ENCODE measurements at regions not wholly inside any gene's neighbourhood (a gene's known extent, or its start where the extent isn't known, plus 50 kb on each side); places are given as distances from the start of the nearest gene placed in this dataset.
"Not testable (repeated sequence)": the region's sequence is repeated elsewhere in the genome, so short reads cannot be mapped to it uniquely, and the experiment has no call there.

DNA sequence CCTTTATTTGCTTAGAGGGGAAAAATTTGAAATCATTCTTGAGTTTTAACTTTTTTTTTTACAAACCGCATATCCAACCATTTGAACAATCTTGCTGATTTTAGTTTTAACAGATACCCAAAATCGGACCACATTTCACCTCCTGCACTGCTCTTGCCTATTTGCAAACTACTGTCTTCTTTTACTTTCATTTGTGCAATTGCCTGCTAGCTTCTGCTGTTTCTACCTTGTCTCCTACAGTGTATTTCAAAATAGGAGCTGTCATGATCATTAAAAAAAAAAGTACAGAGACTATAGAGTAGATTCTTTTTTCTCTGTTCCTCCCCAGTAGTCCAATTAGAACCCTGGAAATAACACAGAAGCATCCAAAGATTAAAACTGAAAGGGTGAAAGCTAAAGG lies 1081.2 kb downstream of the SOCS6 start:
- DNase-seq (ENCODE audit: extremely low read depth in 1 of 11, low read depth in 9 of 11, low spot score in 4 of 11): no peak

DNA sequence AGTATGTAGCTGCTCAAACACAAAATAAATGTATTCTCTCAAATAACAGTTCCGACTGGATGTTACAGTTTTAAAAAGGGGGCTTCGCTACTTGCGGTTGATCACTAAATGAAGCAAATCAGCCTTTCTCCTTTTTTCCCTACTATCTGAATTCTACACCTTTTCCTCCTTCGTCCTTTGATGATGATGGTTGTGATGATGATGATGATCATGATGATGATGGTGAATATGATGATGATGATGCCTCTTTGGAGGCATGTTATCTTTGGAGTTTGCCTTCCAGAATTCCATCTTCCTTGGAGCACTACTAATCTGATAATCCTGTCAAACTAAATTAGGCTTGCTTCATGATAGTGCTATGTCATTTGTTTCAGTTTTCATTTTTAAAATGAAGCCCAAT lies 1073.3 kb downstream of the SOCS6 start:
- DNase-seq (ENCODE audit: extremely low read depth in 1 of 11, low read depth in 9 of 11, low spot score in 4 of 11): no peak

DNA sequence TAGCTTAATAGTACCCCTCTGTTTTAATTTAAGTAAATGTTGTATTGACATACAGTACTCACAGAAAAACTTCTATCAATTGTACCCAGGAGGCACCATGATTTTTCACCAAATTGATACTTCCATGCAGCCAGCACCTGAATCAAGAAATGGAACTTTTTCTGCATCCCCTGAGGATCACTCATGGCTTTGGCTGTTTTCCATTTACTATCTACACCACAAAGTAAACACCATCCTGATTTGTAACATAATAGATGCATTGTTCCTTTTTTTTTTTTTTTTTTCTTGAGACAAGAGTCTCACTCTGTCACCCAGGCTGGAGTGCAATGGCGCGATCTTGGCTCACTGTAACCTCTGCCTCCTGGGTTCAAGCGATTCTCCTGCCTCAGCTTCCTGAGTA lies 1066.8 kb downstream of the SOCS6 start:
- DNase-seq (ENCODE audit: extremely low read depth in 1 of 11, low read depth in 9 of 11, low spot score in 4 of 11): not testable (repeated sequence)

DNA sequence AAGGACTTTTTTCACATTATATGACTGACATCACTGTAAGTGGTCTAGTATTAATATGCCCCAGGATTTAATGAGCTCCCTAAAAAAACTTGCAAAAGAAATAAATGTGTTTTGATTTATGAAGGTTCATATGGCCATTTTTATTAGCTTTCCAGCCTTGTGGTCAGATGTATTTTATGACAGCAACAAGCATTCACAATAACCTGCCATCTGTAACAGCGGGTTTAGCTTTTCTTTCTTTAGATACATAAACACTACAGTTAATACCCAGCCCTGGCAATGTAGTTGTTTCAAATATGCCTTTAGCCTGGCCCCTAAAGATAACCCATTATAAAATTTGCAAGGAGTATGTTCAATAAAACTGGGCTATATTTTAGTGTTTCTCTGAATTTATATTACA lies 1063.8 kb downstream of the SOCS6 start:
- peak in 6 of 11 donors; percentile 7 to 39 (median 15) for DNase-seq (ENCODE audit: extremely low read depth in 1 of 11, low read depth in 9 of 11, low spot score in 4 of 11)

DNA sequence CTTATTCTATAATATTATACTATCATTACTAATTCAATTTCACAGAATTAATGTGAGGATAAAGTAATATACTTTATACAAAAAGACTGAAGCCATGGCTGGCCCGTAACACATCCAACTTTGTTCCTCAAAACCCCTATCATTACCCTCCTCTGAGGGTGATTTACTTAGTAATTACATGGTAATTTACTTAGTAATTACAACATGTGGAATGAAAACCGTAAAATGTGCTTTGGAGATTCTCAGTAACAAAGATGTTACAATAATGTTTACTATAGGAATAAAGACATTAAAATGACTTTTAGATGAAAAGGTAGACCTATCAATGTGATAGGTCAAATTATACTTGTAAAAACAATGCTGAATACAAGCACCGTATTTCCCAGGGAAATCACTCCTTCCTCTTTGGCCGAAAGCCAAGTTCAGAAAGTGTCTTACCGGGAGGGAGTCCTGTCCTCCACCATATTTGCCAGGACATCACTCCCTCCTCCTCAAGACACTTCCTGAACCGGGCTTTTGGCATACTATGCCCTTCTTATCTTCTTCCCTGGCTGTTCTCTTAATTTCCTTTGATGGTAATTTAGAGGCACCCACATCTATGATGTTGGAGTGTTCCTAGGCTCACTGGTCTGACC lies 1047.8 kb downstream of the SOCS6 start:
- no peak for DNase-seq (ENCODE audit: extremely low read depth in 1 of 11, low read depth in 9 of 11, low spot score in 4 of 11)

DNA sequence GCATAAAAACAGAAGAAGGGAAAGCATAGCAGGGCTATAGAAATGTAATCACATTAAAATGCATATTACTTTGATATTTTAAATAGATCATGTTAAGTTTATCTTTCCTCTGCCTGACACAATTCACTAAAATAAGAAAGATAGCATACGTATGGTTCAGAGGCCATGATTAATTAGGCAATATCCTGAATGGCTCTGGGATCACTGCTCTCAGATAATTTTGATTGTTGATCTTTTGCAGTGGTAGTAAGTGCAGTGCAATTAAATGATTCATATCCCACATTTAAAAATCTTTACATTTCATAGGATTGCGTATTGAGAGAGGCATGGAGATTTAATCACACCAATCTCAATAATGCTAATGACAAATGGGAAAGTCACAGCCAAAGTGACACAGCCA lies 1040.7 kb downstream of the SOCS6 start:
- no peak for DNase-seq (ENCODE audit: extremely low read depth in 1 of 11, low read depth in 9 of 11, low spot score in 4 of 11)

DNA sequence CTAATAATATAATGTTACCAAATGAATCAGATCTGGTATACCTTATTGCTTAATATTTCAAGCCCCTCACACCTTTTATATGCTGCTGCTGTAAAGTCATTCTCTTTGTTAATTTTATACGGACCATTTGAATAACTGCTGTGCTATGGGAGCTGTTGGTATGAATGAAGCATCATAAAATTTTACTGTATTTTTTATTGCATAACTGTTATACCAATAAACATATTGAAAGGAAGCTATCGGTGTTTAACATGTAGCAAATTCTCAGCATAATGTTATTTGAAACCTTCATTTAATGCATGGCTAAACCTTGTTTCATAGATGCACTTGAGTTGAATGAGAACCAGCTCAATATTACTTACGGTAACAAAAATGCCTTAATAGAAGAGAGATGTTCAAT lies 1040.3 kb downstream of the SOCS6 start:
- DNase-seq (ENCODE audit: extremely low read depth in 1 of 11, low read depth in 9 of 11, low spot score in 4 of 11): no peak

DNA sequence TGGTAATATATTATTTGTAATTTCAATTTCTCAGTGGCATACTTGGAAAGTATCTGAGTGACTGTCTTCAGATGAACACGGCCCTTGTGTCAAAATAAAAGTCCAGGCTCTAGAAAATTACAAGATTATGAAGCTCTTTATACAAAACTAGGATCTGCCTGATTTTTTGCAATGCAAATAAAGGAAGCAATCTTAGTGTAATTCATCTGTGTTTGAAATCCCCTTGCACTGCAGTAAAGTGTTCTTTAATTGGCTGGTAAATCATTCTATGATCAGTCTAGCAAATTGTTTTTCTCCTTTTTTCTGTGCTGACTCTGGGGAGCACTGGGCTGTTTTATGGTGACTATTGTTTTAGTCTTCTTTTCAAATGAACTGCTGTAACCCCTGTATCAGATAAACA lies 1039.0 kb downstream of the SOCS6 start:
- peak in 2 of 11 donors; percentile 2 to 4 for DNase-seq (ENCODE audit: extremely low read depth in 1 of 11, low read depth in 9 of 11, low spot score in 4 of 11)

DNA sequence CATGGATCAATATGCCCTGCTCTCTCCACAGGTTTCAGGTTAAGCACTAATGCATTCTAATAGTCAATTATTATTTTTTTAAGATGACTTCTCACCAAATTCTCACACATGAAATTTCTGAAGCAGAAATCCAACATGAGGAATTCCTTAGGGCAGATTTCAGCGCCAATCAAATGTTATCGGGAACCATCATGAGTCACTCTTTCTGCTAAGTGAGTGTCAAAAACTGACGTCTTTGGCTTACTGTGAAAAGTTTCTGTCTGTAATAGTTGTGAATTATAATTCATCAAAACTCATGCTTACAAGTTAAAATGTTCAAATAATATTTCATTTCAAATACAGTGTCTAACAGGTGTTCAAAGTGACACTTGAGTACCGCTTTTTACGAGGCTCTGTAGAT lies 1038.6 kb downstream of the SOCS6 start:
- no peak for DNase-seq (ENCODE audit: extremely low read depth in 1 of 11, low read depth in 9 of 11, low spot score in 4 of 11)

DNA sequence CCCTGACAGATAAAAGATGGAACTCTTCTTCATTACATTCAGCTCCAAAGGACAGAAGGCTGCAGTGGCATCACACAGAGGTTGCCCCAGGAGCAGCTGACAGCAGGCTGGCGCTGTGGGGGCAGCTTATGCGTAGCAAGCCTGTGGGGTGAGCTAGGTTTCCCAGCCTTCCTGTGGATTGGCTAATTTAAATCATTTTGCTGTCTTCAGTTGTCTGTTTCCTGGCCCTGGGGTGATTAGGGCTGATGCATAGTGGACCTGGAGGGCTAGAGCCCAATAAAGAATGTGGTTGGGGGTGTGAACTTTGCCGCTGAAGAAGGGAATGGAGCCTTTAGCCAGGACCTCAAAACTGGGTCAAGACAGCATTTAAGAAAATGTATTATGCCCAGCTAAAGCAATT lies 1038.0 kb downstream of the SOCS6 start:
- DNase-seq (ENCODE audit: extremely low read depth in 1 of 11, low read depth in 9 of 11, low spot score in 4 of 11): no peak

DNA sequence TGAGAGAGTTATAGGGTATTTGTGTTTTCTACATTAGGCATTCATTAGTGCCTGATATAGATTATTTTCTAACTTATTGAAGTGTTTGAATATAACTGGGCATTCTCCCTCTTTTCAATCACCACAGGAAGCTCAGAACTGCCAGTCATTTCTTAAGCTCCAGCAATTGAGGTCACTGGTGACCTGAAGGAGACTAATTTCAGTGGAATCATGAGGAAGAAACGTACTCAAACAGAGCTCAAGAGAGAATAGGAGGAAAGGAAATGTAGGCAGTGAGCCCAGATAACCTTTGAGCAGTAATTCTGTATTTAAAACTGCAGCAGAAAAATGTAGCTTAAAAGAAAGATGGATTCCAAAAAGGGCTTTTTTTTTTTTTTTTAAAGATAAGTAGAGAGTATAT lies 1035.5 kb downstream of the SOCS6 start:
- no peak for DNase-seq (ENCODE audit: extremely low read depth in 1 of 11, low read depth in 9 of 11, low spot score in 4 of 11)

DNA sequence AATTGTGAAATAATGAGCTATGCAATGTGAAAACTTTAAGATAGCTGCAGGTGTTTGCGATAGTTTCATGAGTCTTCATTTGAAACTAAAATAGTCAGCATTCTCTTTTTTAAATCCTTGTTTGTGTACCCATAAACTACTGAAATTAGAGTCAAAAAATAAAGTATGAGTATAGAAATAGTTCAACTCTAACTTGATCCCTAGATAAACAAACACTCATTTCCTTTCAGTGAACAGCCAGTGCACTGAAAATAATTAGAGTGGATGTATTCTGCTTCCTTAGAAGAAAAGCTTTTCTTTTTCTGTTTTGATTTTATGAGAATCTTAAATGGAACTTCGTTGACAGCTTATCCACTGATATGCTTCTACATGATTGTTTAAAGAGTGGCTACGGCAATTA lies 1033.4 kb downstream of the SOCS6 start:
- no peak for DNase-seq (ENCODE audit: extremely low read depth in 1 of 11, low read depth in 9 of 11, low spot score in 4 of 11)

DNA sequence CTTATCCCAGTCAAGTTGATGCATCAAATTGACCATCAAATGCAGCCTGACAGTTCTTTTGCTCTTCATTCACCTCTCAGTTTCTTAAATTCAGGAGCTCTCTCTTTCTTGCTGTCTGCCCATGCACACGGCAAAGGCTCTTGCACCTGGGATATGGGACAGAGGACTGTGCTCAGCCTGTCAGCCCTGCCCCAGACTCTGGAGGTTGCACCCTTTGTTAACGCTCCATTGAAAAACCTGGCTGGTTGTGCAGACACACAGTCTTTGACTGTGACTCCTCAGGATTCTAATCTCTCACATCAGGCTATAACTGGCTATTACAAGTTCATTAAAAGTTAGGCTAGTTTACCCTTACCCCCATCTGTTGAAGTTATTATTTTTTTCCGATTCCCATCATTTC lies 1032.5 kb downstream of the SOCS6 start:
- no peak for DNase-seq (ENCODE audit: extremely low read depth in 1 of 11, low read depth in 9 of 11, low spot score in 4 of 11)

DNA sequence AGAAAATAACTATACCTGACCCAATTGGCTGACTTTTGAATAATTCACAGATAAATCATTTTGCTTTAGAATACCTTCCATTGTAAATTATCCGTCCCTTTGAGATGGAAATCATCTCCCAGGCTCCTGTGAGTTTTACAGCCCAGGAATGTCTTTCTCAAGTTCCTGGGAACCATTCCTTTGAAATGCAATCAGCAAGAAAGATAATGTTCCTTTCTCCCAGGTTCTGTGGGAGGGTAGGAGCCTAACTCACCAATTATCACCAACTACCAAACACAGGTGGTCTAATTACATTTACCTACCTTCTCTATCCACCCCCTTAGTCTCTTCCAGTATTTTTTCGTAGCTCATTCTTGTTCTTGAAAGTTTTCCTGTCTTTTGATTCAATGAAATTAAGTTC lies 1016.0 kb downstream of the SOCS6 start:
- DNase-seq (ENCODE audit: extremely low read depth in 1 of 11, low read depth in 9 of 11, low spot score in 4 of 11): no peak

DNA sequence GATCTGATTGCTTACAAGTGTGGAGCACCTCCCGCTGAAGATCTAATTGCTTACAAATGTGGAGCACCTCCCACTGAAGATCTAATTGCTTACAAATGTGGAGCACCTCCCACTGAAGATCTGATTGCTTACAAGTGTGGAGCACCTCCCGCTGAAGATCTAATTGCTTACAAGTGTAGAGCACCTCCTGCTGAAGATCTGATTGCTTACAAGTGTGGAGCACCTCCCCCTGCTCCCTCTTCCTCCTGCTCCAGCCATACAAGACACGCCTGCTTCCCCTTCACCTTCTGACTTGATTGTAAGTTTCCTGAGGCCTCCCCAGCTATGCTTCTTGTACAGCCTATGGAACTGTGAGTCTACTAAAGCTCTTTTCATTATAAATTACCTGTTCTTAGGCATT lies 1014.9 kb downstream of the SOCS6 start:
- not testable (repeated sequence) for DNase-seq (ENCODE audit: extremely low read depth in 1 of 11, low read depth in 9 of 11, low spot score in 4 of 11)

DNA sequence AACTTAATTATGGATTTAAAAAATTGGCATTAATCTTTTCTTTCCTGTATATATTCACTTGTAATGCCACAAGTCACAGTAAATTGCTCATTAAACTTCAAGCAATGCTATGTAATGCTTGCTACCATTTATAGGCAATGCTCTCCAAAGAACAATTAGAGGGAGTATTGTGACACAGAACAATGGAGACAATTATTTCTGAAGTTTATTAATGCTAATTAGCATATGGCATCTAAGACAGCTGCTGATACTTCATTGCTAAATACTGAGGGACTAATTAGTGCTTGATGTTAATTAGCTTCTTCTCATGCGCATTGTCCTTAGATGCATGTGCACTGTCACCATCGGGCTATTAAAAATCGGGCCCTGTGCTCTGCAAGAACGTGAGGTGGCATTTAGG lies 1012.8 kb downstream of the SOCS6 start:
- DNase-seq (ENCODE audit: extremely low read depth in 1 of 11, low read depth in 9 of 11, low spot score in 4 of 11): no peak

DNA sequence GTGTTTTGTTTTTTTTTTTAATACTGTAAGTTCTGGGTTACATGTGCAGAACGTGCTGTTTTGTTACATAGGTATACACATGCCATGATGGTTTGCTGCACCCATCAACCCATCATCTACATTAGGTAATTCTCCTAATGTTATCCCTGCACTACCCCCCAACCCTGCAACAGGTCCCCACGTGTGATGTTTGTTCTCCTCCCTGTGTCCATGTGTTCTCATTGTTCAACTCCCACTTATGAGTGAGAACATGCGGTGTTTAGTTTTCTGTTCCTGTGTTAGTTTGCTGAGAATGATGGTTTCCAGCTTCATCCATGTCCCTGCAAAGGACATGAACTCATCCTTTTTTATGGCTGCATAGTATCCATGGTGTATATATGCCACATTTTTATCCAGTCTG lies 1005.4 kb downstream of the SOCS6 start:
- not testable (repeated sequence) for DNase-seq (ENCODE audit: extremely low read depth in 1 of 11, low read depth in 9 of 11, low spot score in 4 of 11)

DNA sequence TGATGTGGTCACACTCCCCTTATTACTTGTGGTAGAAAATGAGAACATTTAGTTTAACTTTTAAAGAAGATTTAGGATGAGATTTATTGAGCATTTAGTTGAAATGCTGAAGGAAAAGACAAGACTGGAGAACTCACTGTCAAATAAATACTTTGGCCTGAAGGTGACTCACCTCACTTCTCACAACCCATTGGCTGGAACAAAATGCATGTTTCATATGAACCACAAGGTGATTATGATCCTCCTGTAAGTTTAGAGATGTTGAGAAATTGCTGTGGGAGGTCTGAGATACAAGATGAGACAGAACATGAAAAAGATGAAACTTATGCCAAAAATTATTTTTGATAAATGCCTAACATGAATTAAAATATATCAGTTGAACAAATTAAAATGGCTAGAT lies 1004.5 kb downstream of the SOCS6 start:
- DNase-seq (ENCODE audit: extremely low read depth in 1 of 11, low read depth in 9 of 11, low spot score in 4 of 11): no peak

DNA sequence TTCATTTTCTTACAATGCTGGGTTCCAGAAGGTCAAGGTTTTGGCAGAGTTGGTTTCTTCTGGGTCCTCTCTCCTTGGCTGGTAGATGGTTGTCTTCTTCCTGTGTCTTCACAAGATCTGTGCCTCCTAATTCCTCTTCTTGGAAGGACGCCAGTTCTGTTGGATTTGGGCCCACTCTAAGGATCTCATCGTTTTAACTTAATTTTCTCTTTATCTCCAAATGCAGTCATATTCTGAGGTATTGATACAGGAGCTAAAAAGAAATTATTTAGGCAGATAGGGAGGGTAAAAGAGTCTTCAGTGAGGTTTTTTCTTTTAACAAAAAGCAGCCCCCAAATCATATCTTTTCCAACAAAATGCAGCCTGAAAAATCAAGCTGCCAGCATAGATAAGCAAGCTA lies 998.4 kb downstream of the SOCS6 start:
- no peak for DNase-seq (ENCODE audit: extremely low read depth in 1 of 11, low read depth in 9 of 11, low spot score in 4 of 11)

DNA sequence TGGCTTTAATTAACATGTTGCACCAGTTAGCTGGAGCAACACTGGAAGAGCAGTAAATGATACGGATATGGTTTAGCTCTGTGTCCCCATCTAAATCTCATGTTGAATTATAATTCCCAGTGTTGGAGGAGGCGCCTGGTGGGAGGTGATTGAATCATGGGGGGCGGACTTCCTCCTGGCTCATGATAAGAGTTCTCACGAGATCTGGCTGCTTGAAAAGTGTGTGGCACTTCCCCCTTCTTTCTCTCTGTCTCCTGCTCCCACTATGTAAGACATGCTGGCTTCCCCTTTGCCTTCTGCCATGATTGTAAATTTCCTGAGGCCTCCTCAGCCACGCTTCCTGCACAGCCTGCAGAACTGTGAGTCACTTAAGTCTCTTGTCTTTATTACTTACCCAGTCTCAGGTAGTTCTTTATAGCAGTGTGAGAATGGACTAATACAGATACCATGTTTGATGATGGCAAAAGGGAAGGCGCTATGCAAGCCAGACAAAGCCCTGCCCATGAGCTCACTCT lies 963.6 kb downstream of the SOCS6 start:
- no peak for DNase-seq (ENCODE audit: extremely low read depth in 1 of 11, low read depth in 9 of 11, low spot score in 4 of 11)

DNA sequence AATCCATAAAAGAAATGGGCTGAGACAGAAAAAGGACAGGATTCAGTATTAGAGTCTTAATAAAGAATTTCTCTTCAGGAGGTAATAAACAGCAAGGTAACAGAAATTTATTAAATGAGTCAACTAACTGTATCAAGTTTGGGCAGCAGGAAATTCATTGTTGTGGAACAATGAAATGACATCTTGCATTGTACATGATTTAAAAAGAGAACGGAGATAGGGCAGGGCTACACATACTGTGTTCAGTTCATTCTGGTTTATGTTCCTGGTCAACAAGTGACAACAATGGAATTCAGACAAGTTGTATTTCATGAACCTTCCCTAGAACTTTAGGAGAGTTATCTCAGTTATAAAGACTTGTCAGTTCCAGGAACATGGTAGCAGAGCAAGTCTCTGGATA lies 961.3 kb downstream of the SOCS6 start:
- DNase-seq (ENCODE audit: extremely low read depth in 1 of 11, low read depth in 9 of 11, low spot score in 4 of 11): no peak

DNA sequence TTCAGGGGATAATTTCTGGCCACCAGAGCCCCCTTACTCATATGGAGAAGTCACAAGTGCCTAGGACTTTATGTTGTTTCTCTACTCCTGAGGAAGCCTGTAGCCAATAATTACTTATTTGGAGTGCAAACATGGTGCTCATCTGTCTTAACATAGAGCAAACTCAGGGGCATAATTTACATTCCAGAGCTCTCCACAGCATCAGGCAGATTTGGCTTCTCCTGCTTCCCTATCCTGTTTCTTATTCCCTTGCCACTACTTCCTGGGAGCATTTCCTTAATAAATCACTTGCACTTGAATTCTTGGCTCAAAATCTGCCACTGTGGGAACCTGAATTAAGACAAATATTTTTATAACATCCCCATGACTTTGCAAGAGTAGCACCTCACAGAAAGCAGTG lies 960.9 kb downstream of the SOCS6 start:
- no peak for DNase-seq (ENCODE audit: extremely low read depth in 1 of 11, low read depth in 9 of 11, low spot score in 4 of 11)
